Cardiac muscle cell (in vitro differentiated cells and primary cell): ENCODE measurements at regions not wholly inside any gene's neighbourhood (a gene's known extent, or its start where the extent isn't known, plus 50 kb on each side); places are given as distances from the start of the nearest gene placed in this dataset.

ENCODE experiments used
- DNase-seq, 2 donors: peaks; one replicate each; pipeline versions ENCODE4 v3.0.0 to v3.0.0-alpha.2; 2010 to 2017; ENCODE audit warnings: low read depth in 1 of 2, low spot score in 1 of 2
- H3K27ac ChIP-seq: fragments of 200-600 bp; sonication (generic); 2 replicates; pipeline ENCODE4 v1.5.1; 2016
- H3K27me3 ChIP-seq: fragments of 200-600 bp; sonication (generic); 2 replicates; pipeline ENCODE4 v1.6.0; 2016; ENCODE audit warnings: control low read depth
- H3K36me3 ChIP-seq: fragments of 200-600 bp; sonication (generic); 2 replicates; pipeline ENCODE4 v1.5.1; 2016; ENCODE audit warnings: control low read depth
- H3K4me1 ChIP-seq: fragments of 200-600 bp; sonication (generic); 2 replicates; pipeline ENCODE4 v1.8.1; 2017; ENCODE audit warnings: low read depth, mild to moderate bottlenecking, mixed run types
- H3K4me3 ChIP-seq: fragments of 200-600 bp; sonication (generic); 2 replicates; pipeline ENCODE4 v1.5.1; 2016; ENCODE audit warnings: mild to moderate bottlenecking
- H3K9me3 ChIP-seq: fragments of 200-600 bp; sonication (generic); 2 replicates; pipeline ENCODE4 v1.5.1; 2017; ENCODE audit warnings: low read depth, mild to moderate bottlenecking, control low read depth
- CTCF ChIP-seq: IDR thresholded peaks from 2 replicates; pipeline ENCODE4 v1.5.1; 2012; ENCODE audit warnings: low read depth, mild to moderate bottlenecking, low read length

DNA sequence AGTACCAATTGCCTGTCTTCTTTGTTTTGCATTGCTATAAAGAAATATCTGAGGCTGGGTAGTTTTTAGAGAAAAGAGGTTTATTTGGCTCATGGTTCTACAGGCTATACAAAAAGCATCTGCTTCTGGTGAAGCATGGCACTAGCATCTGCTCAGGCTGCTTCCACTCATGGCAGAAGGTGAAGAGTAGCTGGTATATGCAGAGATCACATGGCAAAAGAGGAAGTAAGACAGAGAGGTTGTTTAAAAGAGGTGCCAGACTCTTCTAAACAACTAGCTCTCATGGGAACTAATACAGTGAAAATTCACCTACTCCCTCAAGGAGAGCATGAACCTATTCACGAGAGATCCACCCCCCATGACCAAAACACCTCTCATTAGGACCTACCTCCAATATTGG is 56.7 kb upstream of the GUCA2B start:
- Histone ChIP-seq H3K9me3 (no peaks in the 10 kb centered on the region), H3K27me3 (no peaks in the 10 kb centered on the region), H3K36me3 (no peaks in the 10 kb centered on the region), H3K4me1 (peaks cover 9% of the 10 kb centered on the region), H3K4me3 (no peak overlapping the region), H3K27ac (no peak overlapping the region)
- DNase-seq, result no peak
- TF ChIP-seq CTCF, result no peak

DNA sequence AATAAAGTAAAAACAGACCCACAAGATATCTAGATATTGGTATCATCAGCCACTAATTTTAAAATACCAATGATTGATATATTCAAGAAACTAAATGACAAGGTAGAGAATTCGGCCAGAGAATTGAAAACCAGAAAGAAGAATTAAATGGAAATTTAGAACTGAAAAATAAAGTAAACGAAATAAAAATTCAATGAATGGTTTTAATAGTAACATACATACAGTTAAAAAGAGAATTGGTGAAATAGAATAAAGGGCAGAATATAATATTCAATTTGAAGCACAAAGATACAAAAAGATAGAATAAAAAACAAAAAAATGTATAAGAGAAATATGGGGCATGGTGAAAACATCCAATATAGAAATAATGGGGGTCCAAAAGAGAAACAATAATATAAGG is 64.0 kb upstream of the GUCA2B start:
- H3K9me3 ChIP-seq, result no peaks in the 10 kb centered on the region
- DNase-seq, result no peak
- no peaks in the 10 kb centered on the region for H3K4me1 ChIP-seq
- TF ChIP-seq CTCF, result no peak
- no peaks in the 10 kb centered on the region for H3K27me3 ChIP-seq
- H3K36me3 ChIP-seq, result no peaks in the 10 kb centered on the region
- no peak overlapping the region for H3K4me3 ChIP-seq
- H3K27ac ChIP-seq, result no peak overlapping the region

DNA sequence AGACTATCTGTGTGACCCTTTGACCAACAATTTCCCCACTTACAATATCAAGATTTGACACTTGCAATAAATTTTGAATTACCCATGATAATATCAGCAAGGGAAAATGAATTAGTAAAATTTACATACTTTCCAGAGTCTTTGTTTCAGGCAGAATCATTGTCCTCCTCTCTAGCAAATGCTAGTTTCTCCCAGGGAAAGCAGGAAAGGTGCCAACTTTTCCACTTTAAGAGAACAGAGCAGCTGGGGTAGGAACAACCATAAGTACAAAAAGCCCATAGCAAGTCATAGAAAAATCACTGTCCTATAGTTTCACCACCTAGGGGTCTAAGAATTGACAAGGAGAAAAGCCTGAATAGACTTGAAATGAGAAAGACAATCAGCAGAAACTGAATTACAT is 67.1 kb upstream of the GUCA2B start:
- H3K4me1 ChIP-seq, result no peaks in the 10 kb centered on the region
- no peak overlapping the region for H3K4me3 ChIP-seq
- no peaks in the 10 kb centered on the region for H3K27me3 ChIP-seq
- TF ChIP-seq CTCF, result no peak
- no peaks in the 10 kb centered on the region for H3K9me3 ChIP-seq
- no peaks in the 10 kb centered on the region for H3K36me3 ChIP-seq
- H3K27ac ChIP-seq, result no peak overlapping the region
- DNase-seq, result peak in 1 of 2 donors; percentile 4

DNA sequence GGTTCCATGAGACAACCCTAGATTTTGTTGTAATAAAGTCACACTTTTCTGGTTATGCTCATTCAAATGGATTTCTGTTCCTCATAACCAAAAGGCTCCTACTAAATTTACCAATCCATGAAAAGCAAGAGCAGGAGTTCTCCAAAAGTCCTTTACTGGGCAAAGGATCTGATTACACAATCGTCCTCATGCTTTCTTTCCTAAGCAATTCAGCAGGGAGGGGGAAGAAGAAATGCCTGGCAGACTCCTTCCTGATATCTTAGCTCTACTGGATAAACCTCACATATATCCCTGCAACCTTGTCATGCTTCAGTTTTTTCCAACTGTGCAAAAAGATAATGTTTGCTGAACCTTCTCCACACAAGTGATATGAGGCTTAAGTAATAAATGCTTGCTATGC is 67.6 kb upstream of the GUCA2B start:
- H3K27ac ChIP-seq, result no peak overlapping the region
- TF ChIP-seq CTCF, result no peak
- no peaks in the 10 kb centered on the region for H3K27me3 ChIP-seq
- no peak overlapping the region for H3K4me3 ChIP-seq
- peak in 1 of 2 donors; percentile 74 for DNase-seq
- H3K4me1 ChIP-seq, result no peaks in the 10 kb centered on the region
- no peaks in the 10 kb centered on the region for H3K9me3 ChIP-seq
- H3K36me3 ChIP-seq, result no peaks in the 10 kb centered on the region

- DNase-seq, result no peak
- no peak for TF ChIP-seq CTCF
- Histone ChIP-seq H3K4me1 (no peaks in the 10 kb centered on the region), H3K4me3 (no peak overlapping the region), H3K27me3 (no peaks in the 10 kb centered on the region), H3K36me3 (no peaks in the 10 kb centered on the region), H3K9me3 (no peaks in the 10 kb centered on the region), H3K27ac (no peak overlapping the region)
Measured at GRCh38 chr1:42081475-42081874, 71.7 kb upstream of the GUCA2B start.

DNA sequence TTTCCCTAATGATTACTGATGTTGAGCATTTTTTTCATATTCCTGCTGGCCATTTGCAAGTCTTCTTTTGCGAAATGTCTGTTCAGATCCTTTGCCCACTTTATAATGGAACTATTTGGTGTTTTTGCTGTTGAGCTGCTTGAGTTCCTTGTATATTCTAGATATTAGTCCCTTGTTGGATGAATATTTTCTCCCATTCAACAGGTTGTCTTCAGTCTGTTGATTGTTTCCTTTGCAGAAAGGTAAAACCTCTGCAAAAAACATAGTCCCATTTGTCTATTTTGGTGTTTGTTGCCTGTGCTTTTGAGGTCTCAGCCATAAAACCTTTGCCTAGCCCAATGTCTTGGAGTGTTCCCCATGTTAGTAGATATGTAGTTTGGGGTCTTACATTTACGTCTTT is 78.0 kb upstream of the GUCA2B start:
- no peak for DNase-seq
- H3K27me3 ChIP-seq, result peaks cover 23% of the 10 kb centered on the region
- no peak for TF ChIP-seq CTCF

More for the DNA sequence above, 78.0 kb upstream of the GUCA2B start:
- H3K4me1 ChIP-seq, result no peaks in the 10 kb centered on the region
- H3K9me3 ChIP-seq, result no peaks in the 10 kb centered on the region
- no peak overlapping the region for H3K27ac ChIP-seq
- no peak overlapping the region for H3K4me3 ChIP-seq
- no peaks in the 10 kb centered on the region for H3K36me3 ChIP-seq
